ENCODE measurements at regions not wholly inside any gene's neighbourhood (a gene's known extent, or its start where the extent isn't known, plus 50 kb on each side); places are given as distances from the start of the nearest gene placed in this dataset.
"Not testable (repeated sequence)": the region's sequence is repeated elsewhere in the genome, so short reads cannot be mapped to it uniquely, and the experiment has no call there.

- TF ChIP-seq CTCF (IDR thresholded peaks at IDR 0.05 in 4 of 5, conservative IDR thresholded peaks at IDR 0.05 in 1 of 5); POLR2A (IDR thresholded peaks at IDR 0.05): not testable (repeated sequence)
These were observed 735.1 kb downstream of the TTLL7 start for GRCh38 chr1:83263808-83264207.

Data from gastrocnemius medialis (tissue), 4 donors.